Stimulated activated CD4-positive, alpha-beta T cell treated with anti-CD3 and anti-CD28 coated beads, Interleukin-15, amount 100 ng/mL, for 1 hour (primary cell): ENCODE measurements at regions not wholly inside any gene's neighbourhood (a gene's known extent, or its start where the extent isn't known, plus 50 kb on each side); places are given as distances from the start of the nearest gene placed in this dataset.
A peak's percentile ranks its signal among the peaks of the same experiment; 100 is the strongest.

ENCODE experiments used
- DNase-seq, 2 donors: peaks; one replicate each; pipeline ENCODE4 v3.0.0-alpha.2; 2020; ENCODE audit warnings: low read depth in 1 of 2, low spot score in 1 of 2

DNA sequence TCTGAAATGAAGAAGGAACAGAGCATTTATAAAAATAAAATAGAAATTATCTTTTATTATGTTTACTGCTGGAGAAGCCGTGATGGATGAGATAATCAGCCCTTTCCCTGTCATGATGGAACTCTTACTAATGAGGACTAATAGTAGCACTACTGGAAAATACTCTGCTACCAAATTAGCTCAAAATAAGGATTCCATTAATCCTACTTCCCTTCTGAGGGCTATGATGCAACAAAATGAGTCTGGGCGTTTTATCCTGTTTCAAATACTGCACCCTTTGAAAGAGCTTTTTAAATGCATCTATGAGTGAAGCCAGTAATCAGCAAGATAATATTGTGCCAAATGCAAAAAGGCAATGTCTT lies 59.3 kb upstream of the CARMIL1 start:
- DNase-seq, result no peak

DNA sequence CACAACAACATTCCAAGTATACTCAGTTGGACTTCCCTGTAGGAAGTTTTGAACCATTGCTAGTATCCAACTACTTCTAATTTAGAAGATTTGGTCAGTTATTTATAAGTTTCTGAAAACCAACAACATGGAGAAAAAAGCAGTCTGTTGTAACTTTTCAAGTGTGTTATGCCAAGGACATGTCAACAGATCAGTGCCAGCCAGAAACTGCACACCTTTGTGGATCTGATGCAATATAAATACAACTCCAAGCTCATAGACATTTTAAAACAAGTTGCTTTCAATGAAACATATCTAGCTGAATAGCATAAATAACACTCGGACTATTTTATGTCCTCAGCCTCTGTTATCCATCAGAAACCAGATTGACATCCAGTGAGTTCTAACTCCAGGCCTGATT lies 58.3 kb upstream of the CARMIL1 start:
- no peak for DNase-seq

DNA sequence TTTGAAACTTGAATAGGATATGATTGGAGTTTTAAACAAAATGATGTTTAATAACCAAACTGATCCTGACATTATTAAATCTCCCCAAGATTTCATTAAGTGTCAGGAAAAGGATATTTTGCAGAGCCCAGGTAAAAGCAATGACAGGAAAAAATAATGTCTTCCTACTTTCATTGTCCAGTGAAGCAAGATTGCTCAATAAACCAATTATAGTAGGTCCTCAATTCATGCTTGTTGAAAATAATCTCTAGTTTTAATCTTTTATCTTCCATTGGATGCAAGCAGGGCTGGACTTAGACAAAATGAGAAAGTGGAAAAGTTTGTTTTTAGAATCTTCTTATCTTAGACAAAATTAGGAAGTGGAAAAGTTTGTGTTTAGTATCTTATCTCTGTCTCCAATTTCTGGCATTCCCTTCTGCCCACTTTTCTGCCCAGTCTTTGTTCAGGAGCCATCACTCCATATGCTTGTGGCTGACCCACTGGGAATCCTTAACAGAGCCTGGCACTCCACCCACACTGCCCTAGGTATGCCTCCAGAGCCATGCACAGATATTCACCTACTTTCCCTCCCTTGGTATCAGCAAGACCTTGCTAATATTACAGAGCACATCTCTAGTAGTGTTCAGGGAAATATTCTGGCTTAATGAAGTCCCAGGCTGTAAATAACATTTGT lies 57.0 kb upstream of the CARMIL1 start:
- no peak for DNase-seq

DNA sequence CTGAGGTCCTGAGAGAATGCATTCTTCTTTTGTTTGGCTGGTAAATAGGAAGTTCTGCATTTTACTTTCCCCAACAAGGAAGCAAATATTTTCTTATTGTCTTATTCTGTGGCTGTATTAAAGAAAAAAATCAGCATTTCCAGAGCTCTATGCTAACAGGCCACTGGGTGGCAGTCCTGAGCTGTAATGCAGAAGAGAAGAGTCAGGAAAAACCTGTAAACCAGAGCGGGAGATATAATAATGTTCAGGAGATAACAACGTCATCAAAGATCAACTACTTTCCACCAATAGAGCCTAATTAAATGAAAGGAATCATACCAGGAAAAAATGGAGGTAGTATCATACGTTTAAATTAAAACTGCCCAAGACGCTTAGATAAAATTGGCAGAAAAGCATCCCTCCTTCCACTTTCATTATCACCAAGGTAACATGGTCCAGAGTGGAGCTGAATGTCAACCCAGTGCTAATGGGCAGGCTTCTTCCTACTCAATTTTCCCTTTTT lies 55.6 kb upstream of the CARMIL1 start:
- DNase-seq, result peak; percentile 15 to 47

DNA sequence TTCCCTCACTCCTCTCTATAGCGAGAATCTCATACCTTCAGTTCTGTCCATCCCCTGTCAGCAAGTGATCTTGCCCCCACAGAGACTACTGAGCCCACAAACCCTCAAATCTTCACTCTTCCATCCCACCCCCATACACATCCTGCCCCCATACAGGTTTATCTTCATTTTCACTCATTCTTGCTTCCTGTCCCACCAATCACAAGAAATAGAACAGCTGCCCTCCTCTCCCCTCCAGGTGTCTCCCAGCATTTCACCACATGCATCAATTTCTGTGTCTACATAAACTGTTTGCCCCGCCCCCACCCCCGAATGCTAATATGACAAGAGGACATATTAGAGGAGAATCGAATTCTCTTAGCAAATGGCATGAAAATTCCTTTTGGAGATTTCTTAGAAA lies 54.9 kb upstream of the CARMIL1 start:
- no peak for DNase-seq

DNA sequence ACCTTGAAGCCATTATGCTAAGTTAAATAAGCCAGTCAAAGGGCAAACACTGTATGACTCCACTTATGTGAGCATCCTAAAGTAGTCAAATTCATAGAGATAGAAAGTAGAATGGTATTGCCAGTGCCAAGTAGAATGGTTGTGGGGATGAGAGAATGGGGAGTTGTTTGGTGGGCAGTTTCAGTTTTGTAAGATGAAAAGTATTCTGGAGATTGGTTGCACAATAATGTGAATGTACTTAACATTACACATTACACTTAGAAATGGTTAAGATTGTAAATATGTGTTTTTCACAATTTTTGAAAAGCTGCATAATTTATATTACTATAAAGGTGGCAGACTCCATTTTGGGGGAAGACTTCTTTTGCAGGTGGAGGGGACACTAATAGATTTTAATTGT lies 51.3 kb upstream of the CARMIL1 start:
- no peak for DNase-seq
